HG02571 (cell line): ENCODE measurements at regions not wholly inside any gene's neighbourhood (a gene's known extent, or its start where the extent isn't known, plus 50 kb on each side); places are given as distances from the start of the nearest gene placed in this dataset.
"Not testable (repeated sequence)": the region's sequence is repeated elsewhere in the genome, so short reads cannot be mapped to it uniquely, and the experiment has no call there.

ENCODE experiments used
- ATAC-seq: cut with Tn5 transposase; IDR thresholded peaks from one replicate; pipeline ENCODE4 v1.9.1; 2021; ENCODE audit warnings: mild to moderate bottlenecking, moderate library complexity; ENCODE audit not compliant: unreplicated experiment

DNA sequence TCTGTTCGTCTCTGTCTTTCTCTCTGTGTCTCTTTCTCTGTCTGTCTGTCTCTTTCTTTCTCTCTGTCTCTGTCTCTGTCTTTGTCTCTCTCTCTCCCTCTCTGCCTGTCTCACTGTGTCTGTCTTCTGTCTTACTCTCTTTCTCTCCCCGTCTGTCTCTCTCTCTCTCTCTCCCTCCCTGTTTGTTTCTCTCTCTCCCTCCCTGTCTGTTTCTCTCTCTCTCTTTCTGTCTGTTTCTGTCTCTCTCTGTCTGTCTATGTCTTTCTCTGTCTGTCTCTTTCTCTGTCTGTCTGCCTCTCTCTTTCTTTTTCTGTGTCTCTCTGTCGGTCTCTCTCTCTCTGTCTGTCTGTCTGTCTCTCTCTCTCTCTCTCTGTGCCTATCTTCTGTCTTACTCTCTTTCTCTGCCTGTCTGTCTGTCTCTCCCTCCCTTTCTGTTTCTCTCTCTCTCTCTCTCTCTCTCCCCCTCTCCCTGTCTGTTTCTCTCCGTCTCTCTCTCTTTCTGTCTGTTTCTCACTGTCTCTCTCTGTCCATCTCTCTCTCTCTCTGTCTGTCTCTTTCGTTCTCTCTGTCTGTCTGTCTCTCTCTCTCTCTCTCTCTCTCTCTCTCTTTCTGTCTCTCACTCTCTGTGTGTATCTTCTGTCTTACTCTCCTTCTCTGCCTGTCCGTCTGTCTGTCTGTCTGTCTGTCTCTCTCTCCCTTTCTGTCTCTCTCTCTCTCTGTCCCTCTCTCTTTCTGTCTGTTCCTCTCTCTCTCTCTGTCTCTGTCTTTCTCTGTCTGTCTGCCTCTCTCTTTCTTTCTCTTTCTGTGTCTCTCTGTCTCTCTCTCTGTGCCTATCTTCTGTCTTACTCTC, 2065.9 kb upstream of the TPTE start:
- not testable (repeated sequence) for ATAC-seq

DNA sequence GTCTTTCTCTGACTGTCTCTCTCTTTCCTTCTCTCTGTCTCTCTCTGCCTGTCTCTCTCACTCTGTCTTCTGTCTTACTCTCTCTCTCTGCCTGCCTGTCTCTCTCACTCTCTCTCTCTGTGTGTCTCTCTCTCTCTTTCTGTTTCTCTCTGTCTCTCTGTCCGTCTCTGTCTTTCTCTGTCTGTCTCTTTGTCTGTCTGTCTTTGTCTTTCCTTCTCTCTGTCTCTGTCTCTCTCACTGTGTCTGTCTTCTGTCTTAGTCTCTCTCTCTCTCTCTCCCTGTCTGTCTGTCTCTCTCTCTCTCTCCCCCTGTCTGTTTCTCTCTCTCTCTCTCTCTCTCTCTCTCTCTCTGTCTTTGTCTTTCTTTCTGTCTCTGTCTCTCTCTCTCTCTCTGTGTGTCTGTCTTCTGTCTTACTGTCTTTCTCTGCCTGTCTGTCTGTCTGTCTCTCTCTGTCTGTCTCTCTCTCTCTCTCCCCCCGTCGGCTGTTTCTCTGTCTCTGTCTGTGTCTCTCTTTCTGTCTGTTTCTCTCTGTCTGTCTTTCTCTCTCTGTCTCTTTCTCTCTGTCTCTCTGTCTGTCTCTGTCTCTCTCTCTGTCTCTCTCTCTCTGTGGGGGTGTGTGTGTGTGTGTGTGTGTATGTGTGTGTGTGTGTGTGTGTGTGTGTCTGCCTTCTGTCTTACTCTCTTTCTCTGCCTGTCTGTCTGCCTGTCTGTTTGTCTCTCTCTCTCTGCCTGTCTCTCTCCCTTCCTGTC, 2056.8 kb upstream of the TPTE start:
- ATAC-seq = not testable (repeated sequence)

DNA sequence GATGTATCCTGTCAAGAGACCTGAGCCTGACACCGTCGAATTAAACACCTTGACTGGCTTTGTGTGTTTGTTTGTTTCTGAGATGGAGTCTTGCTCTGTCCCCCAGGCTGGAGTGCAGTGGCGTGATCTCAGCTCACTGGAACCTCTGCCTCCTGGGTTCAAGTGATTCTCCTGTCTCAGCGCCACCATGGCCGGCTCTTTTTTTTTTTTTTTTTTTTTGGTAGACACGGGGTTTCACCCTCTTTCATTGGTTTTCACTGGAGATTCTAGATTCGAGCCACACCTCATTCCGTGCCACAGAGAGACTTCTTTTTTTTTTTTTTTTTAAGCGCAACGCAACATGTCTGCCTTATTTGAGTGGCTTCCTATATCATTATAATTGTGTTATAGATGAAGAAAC, 2054.7 kb upstream of the TPTE start:
- ATAC-seq = not testable (repeated sequence)
